GM18511 (cell line): ENCODE measurements at regions not wholly inside any gene's neighbourhood (a gene's known extent, or its start where the extent isn't known, plus 50 kb on each side); places are given as distances from the start of the nearest gene placed in this dataset.

Experiments used
- ATAC-seq: cut with Tn5 transposase; IDR thresholded peaks from one replicate; pipeline ENCODE4 v1.9.1; 2021; ENCODE audit warnings: mild to moderate bottlenecking, moderate library complexity; ENCODE audit not compliant: unreplicated experiment

GRCh38 chr14:86505808-86506207, 975.9 kb downstream of the FLRT2 start:
- ATAC-seq = no peak

GRCh38 chr14:86501611-86502010, 971.7 kb downstream of the FLRT2 start:
- ATAC-seq = no peak

- no peak for ATAC-seq
These were observed 961.8 kb downstream of the FLRT2 start for GRCh38 chr14:86491743-86492142.

- no peak for ATAC-seq
These were observed 951.2 kb downstream of the FLRT2 start for GRCh38 chr14:86481104-86481503.

GRCh38 chr14:86464341-86464740, 934.4 kb downstream of the FLRT2 start:
- no peak for ATAC-seq

- no peak for ATAC-seq
These were observed 932.3 kb downstream of the FLRT2 start for GRCh38 chr14:86462193-86462753.

- ATAC-seq = no peak
These were observed 927.7 kb downstream of the FLRT2 start for GRCh38 chr14:86457481-86458135.

GRCh38 chr14:86450085-86450484, 920.1 kb downstream of the FLRT2 start:
- no peak for ATAC-seq

GRCh38 chr14:86442135-86442534, 912.2 kb downstream of the FLRT2 start:
- no peak for ATAC-seq

- ATAC-seq = no peak
These were observed 900.9 kb downstream of the FLRT2 start for GRCh38 chr14:86430853-86431252.

GRCh38 chr14:86423214-86423613, 893.3 kb downstream of the FLRT2 start:
- ATAC-seq = no peak

GRCh38 chr14:86420131-86420530, 890.2 kb downstream of the FLRT2 start:
- no peak for ATAC-seq

- ATAC-seq = no peak
These were observed 884.2 kb downstream of the FLRT2 start for GRCh38 chr14:86414146-86414545.

- no peak for ATAC-seq
These were observed 875.2 kb downstream of the FLRT2 start for GRCh38 chr14:86404989-86405649.

GRCh38 chr14:86404425-86404824, 874.5 kb downstream of the FLRT2 start:
- ATAC-seq = no peak

- no peak for ATAC-seq
These were observed 872.6 kb downstream of the FLRT2 start for GRCh38 chr14:86402545-86402944.

- ATAC-seq = no peak
These were observed 861.1 kb downstream of the FLRT2 start for GRCh38 chr14:86391085-86391484.

- ATAC-seq = no peak
These were observed 858.3 kb downstream of the FLRT2 start for GRCh38 chr14:86388216-86388615.

- ATAC-seq = no peak
These were observed 843.9 kb downstream of the FLRT2 start for GRCh38 chr14:86373886-86374285.

- no peak for ATAC-seq
These were observed 842.5 kb downstream of the FLRT2 start for GRCh38 chr14:86372402-86372801.

- ATAC-seq = no peak
These were observed 834.7 kb downstream of the FLRT2 start for GRCh38 chr14:86364634-86365033.

- no peak for ATAC-seq
These were observed 833.6 kb downstream of the FLRT2 start for GRCh38 chr14:86363576-86363975.
